ENCODE measurements at regions not wholly inside any gene's neighbourhood (a gene's known extent, or its start where the extent isn't known, plus 50 kb on each side); places are given as distances from the start of the nearest gene placed in this dataset.

DNA sequence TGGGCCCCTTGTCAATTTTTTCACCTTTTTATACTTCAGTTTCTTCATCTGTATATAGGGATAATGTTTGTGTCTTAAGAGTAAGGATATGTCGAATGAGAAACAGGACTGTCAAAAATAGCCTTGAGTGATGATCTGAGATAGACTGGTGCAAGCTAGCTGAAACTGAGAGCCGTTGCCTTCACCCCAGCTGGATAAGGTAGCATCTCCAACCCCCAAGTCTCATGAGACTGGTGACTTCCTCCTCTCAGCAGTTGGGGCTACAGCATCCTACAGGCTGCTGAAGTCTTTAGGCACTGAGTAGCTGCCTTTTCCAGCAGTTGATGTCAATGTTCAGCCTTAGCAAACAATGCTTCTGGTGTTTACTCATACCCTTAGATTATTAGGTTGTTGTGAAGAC lies 330.2 kb downstream of the OSTF1 start:
- DNase-seq (ENCODE audit: low spot score) = no peak
- no peaks in the 10 kb centered on the region for H3K27me3 Mint-ChIP-seq (ENCODE audit: unreplicated experiment)
- no peaks in the 10 kb centered on the region for H3K9me3 Mint-ChIP-seq (ENCODE audit: unreplicated experiment)
- H3K4me1 Mint-ChIP-seq (ENCODE audit: unreplicated experiment) = no peaks in the 10 kb centered on the region
- H3K36me3 Mint-ChIP-seq (ENCODE audit: low read depth, unreplicated experiment) = no peaks in the 10 kb centered on the region
- H3K4me3 Mint-ChIP-seq (ENCODE audit: unreplicated experiment) = no peak overlapping the region
- TF ChIP-seq, protein P1, sequence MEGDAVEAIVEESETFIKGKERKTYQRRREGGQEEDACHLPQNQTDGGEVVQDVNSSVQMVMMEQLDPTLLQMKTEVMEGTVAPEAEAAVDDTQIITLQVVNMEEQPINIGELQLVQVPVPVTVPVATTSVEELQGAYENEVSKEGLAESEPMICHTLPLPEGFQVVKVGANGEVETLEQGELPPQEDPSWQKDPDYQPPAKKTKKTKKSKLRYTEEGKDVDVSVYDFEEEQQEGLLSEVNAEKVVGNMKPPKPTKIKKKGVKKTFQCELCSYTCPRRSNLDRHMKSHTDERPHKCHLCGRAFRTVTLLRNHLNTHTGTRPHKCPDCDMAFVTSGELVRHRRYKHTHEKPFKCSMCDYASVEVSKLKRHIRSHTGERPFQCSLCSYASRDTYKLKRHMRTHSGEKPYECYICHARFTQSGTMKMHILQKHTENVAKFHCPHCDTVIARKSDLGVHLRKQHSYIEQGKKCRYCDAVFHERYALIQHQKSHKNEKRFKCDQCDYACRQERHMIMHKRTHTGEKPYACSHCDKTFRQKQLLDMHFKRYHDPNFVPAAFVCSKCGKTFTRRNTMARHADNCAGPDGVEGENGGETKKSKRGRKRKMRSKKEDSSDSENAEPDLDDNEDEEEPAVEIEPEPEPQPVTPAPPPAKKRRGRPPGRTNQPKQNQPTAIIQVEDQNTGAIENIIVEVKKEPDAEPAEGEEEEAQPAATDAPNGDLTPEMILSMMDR (IDR thresholded peaks at IDR 0.05; ENCODE audit: unreplicated experiment) = no peak
- H3K27ac Mint-ChIP-seq (ENCODE audit: unreplicated experiment) = no peak overlapping the region

DNA sequence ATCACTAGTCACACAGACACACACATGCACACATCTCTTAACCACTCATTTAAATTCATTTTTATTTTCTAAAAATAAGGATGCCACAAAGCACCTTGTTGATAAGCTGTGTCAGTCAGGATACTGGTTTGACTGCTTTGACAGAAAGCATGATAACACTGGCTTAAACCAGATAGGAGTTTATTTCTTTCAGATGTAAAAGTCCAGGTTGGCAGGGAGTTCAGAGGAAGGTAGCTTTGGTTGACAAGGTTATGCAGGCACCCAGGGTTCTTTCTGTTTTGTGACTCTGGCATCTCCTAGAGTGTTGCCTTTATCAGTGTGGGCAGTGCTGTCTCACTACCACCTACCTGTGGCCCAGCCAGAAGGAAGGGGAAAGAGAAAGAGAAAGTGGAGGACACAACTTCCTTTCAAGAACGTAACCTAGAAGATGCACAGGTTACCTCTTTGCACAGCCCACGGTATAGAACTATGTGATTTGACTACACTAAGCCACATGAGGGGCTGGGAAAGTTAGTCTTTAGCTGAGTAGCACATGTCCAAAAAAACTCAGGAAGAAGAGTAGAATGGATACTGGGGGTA lies 334.7 kb downstream of the OSTF1 start:
- no peaks in the 10 kb centered on the region for H3K4me1 Mint-ChIP-seq (ENCODE audit: unreplicated experiment)
- no peak for DNase-seq (ENCODE audit: low spot score)
- H3K27me3 Mint-ChIP-seq (ENCODE audit: unreplicated experiment) = no peaks in the 10 kb centered on the region
- H3K9me3 Mint-ChIP-seq (ENCODE audit: unreplicated experiment) = no peaks in the 10 kb centered on the region
- no peaks in the 10 kb centered on the region for H3K36me3 Mint-ChIP-seq (ENCODE audit: low read depth, unreplicated experiment)
- H3K4me3 Mint-ChIP-seq (ENCODE audit: unreplicated experiment) = no peak overlapping the region
- H3K27ac Mint-ChIP-seq (ENCODE audit: unreplicated experiment) = no peak overlapping the region
- TF ChIP-seq, protein P1 (IDR thresholded peaks at IDR 0.05; ENCODE audit: unreplicated experiment) = no peak

DNA sequence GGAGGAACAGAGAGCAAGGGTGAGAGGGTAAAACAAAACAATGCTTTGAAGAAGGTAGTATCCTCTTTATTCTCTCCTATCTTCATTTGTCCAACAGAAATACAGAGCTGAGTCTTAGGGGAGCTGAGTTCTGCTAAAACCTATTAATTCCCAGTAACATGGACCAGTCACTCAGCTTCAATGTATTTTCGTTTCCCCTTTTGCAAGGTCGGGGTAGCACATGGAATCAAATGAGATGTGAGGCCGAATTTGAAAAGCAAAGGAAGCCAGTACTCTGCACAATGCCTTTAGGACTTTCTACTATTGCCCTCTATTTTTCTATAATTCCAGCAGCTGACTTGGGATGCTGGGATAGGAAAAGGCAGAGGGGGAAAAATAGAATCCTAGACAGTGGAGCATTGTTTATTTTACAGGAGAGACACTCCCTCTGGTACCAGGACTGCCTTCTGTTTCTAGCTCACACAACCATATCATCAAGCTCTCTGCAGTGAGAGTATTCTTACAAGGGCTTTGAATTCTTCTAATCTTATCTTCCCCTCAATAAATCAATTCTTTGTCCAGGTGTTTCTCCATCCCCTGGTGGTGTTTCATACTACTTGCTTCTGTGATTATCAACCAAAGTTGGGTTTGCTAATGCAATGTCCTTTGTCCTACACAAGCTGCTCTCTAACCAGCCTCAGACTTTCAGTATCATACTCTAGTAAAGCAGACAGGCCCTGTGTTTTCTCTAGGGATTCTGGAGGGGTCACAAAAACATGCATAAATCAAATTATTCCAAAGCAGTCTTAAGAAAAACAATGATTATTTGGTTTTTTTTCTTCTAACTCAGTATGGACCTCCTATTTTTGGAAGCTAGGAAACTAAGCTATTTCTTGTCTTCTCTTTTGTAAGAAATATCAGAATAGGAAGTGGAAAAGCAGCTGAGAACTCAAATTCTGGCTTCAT lies 341.5 kb downstream of the OSTF1 start:
- Mint-ChIP-seq H3K27me3 (ENCODE audit: unreplicated experiment) (peaks cover 2% of the 10 kb centered on the region), H3K4me3 (ENCODE audit: unreplicated experiment) (no peak overlapping the region), H3K27ac (ENCODE audit: unreplicated experiment) (no peak overlapping the region), H3K9me3 (ENCODE audit: unreplicated experiment) (no peaks in the 10 kb centered on the region), H3K36me3 (ENCODE audit: low read depth, unreplicated experiment) (no peaks in the 10 kb centered on the region), H3K4me1 (ENCODE audit: unreplicated experiment) (no peaks in the 10 kb centered on the region)
- TF ChIP-seq, protein P1 (IDR thresholded peaks at IDR 0.05; ENCODE audit: unreplicated experiment) = no peak
- no peak for DNase-seq (ENCODE audit: low spot score)

DNA sequence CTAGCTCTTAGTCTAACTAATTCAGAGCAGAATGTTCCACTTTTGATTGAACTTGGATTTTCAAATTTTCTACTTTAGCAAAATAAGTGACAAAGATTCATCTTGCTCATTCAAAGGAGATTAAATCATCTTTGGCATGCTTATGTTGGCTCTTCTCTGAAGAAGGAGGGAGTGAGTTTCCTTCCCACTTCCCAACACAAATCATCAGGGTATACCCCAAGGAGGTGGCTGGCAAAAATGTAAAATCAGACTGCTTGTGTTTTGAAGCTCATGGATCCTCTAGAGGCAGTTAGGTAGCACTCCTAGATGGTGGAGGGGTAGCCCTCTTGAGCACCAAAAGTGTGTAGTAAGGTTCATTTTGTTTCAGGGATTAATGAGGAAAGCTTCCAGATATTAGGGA lies 343.1 kb downstream of the OSTF1 start:
- Mint-ChIP-seq H3K27me3 (ENCODE audit: unreplicated experiment) (peaks cover 2% of the 10 kb centered on the region), H3K9me3 (ENCODE audit: unreplicated experiment) (no peaks in the 10 kb centered on the region), H3K4me3 (ENCODE audit: unreplicated experiment) (no peak overlapping the region), H3K4me1 (ENCODE audit: unreplicated experiment) (no peaks in the 10 kb centered on the region), H3K36me3 (ENCODE audit: low read depth, unreplicated experiment) (no peaks in the 10 kb centered on the region), H3K27ac (ENCODE audit: unreplicated experiment) (no peak overlapping the region)
- no peak for DNase-seq (ENCODE audit: low spot score)
- TF ChIP-seq, protein P1 (IDR thresholded peaks at IDR 0.05; ENCODE audit: unreplicated experiment) = no peak

DNA sequence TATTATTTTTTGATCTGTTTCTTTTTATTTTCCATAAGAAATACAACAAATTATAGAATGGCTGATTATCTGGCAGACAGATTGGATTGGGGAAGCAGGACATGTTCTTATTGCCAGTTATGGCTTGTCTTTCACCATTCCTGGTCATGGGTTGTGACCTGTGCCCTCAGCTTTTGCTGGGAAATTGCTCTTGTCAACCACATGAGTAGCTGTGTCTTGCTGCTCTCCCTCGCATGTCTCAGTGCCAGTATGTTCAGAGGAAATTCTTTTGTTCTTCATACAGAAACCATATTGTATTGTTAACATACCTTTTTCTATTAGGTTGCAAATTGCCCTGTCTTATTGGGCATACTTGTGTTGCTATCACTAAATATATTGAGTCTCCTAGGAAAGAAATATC lies 344.1 kb downstream of the OSTF1 start:
- no peak overlapping the region for H3K4me3 Mint-ChIP-seq (ENCODE audit: unreplicated experiment)
- TF ChIP-seq, protein P1 (IDR thresholded peaks at IDR 0.05; ENCODE audit: unreplicated experiment) = no peak
- H3K4me1 Mint-ChIP-seq (ENCODE audit: unreplicated experiment) = no peaks in the 10 kb centered on the region
- H3K27ac Mint-ChIP-seq (ENCODE audit: unreplicated experiment) = no peak overlapping the region
- H3K27me3 Mint-ChIP-seq (ENCODE audit: unreplicated experiment) = peaks cover 2% of the 10 kb centered on the region
- no peaks in the 10 kb centered on the region for H3K36me3 Mint-ChIP-seq (ENCODE audit: low read depth, unreplicated experiment)
- no peak for DNase-seq (ENCODE audit: low spot score)
- H3K9me3 Mint-ChIP-seq (ENCODE audit: unreplicated experiment) = no peaks in the 10 kb centered on the region

Measured in endothelial cell (in vitro differentiated cells).